ENCODE measurements at regions not wholly inside any gene's neighbourhood (a gene's known extent, or its start where the extent isn't known, plus 50 kb on each side); places are given as distances from the start of the nearest gene placed in this dataset.

GRCh38 chr2:107570876-107571275 is 255.8 kb upstream of the RGPD4 start:
- TF ChIP-seq CTCF (IDR thresholded peaks at IDR 0.05) (no peak), POLR2A (IDR thresholded peaks at IDR 0.05) (no peak)
